GM18519 (cell line): ENCODE measurements at regions not wholly inside any gene's neighbourhood (a gene's known extent, or its start where the extent isn't known, plus 50 kb on each side); places are given as distances from the start of the nearest gene placed in this dataset.

Experiments
- ATAC-seq: cut with Tn5 transposase; IDR thresholded peaks from one replicate; pipeline ENCODE4 v1.9.1; 2021; ENCODE audit warnings: mild to moderate bottlenecking, moderate library complexity; ENCODE audit not compliant: unreplicated experiment, low FRiP score

GRCh38 chr1:244988521-244988920 lies 124.2 kb upstream of the HNRNPU start:
- no peak for ATAC-seq

GRCh38 chr1:244980605-244981004 lies 116.3 kb upstream of the HNRNPU start:
- ATAC-seq = no peak

GRCh38 chr1:244974550-244974949 lies 110.2 kb upstream of the HNRNPU start:
- ATAC-seq = no peak

GRCh38 chr1:244974106-244974505 lies 109.8 kb upstream of the HNRNPU start:
- ATAC-seq = no peak

- no peak for ATAC-seq
Measured at GRCh38 chr1:244971552-244972216, 107.3 kb upstream of the HNRNPU start.

- ATAC-seq = peak; percentile 54
Measured at GRCh38 chr1:244970744-244971551, 106.6 kb upstream of the HNRNPU start.

GRCh38 chr1:244970236-244970743 lies 105.9 kb upstream of the HNRNPU start:
- peak; percentile 48 for ATAC-seq

GRCh38 chr1:244969355-244970235 lies 105.3 kb upstream of the HNRNPU start:
- peak; percentile 6 for ATAC-seq

- ATAC-seq = no peak
Measured at GRCh38 chr1:244968881-244969280, 104.5 kb upstream of the HNRNPU start.

GRCh38 chr1:244968471-244968871 lies 104.1 kb upstream of the HNRNPU start:
- ATAC-seq = no peak

GRCh38 chr1:244967159-244967558 lies 102.8 kb upstream of the HNRNPU start:
- no peak for ATAC-seq

- no peak for ATAC-seq
Measured at GRCh38 chr1:244965185-244966030, 101.1 kb upstream of the HNRNPU start.

GRCh38 chr1:244964112-244964971 lies 100.0 kb upstream of the HNRNPU start:
- ATAC-seq = no peak

- no peak for ATAC-seq
Measured at GRCh38 chr1:244963231-244963826, 99.0 kb upstream of the HNRNPU start.

- ATAC-seq = no peak
Measured at GRCh38 chr1:244962130-244962529, 97.8 kb upstream of the HNRNPU start.

GRCh38 chr1:244960904-244961303 lies 96.6 kb upstream of the HNRNPU start:
- no peak for ATAC-seq

- no peak for ATAC-seq
Measured at GRCh38 chr1:244958593-244958992, 94.2 kb upstream of the HNRNPU start.

GRCh38 chr1:244957525-244957924 lies 93.2 kb upstream of the HNRNPU start:
- no peak for ATAC-seq

- no peak for ATAC-seq
Measured at GRCh38 chr1:244957122-244957521, 92.8 kb upstream of the HNRNPU start.
